Testis (tissue), 2 donors: ENCODE measurements at regions not wholly inside any gene's neighbourhood (a gene's known extent, or its start where the extent isn't known, plus 50 kb on each side); places are given as distances from the start of the nearest gene placed in this dataset.
A peak's percentile ranks its signal among the peaks of the same experiment; 100 is the strongest.

Experiments
- DNase-seq: peaks from one replicate; pipeline ENCODE4 v3.0.0-alpha.2; 2019
- H3K27ac ChIP-seq, 2 donors: fragments of 200-600 bp; sonication (generic); one replicate each; pipeline ENCODE4 v1.5.1; 2019
- H3K27me3 ChIP-seq: fragments of 200-600 bp; sonication (generic); one replicate; pipeline ENCODE4 v1.5.1; 2019
- H3K36me3 ChIP-seq: fragments of 200-600 bp; sonication (generic); one replicate; pipeline ENCODE4 v1.5.1; 2017; ENCODE audit warnings: low read depth; ENCODE audit errors: missing control alignments
- H3K4me1 ChIP-seq: fragments of 200-600 bp; sonication (generic); one replicate; pipeline ENCODE4 v1.5.1; 2019
- H3K4me3 ChIP-seq, 2 donors: fragments of 200-600 bp; sonication (generic); one replicate each; pipeline ENCODE4 v1.5.1; 2017 to 2019
- H3K9me3 ChIP-seq: fragments of 200-600 bp; sonication (generic); one replicate; pipeline ENCODE4 v1.5.1; 2017
- POLR2A ChIP-seq: fragments of 450-650 bp; IDR thresholded peaks from one replicate; pipeline ENCODE4 v1.6.1; 2017; ENCODE audit warnings: antibody characterized with exemption, mild to moderate bottlenecking, moderate library complexity
- WGBS, 2 donors: methylation state at CpG; one replicate each; pipeline ENCODE4 v1.1.5; 2018; 5-methylcytosine and 5-hydroxymethylcytosine counted together
- intact Hi-C: fragments of 100-400 bp; cut with DNase I; formaldehyde crosslinking; loops from one replicate; pipeline ENCODE4 v1.15.1; 2023; ENCODE audit warnings: low total_unique reads
- TF ChIP-seq, protein P1 (sequence below), 3 experiments: fragments of 450-650 bp in 2 of 3; fragments of 200-600 bp in 1 of 3; sonication (generic) in 1 of 3; IDR thresholded peaks; one replicate each; pipeline ENCODE4 v1.5.1; 2016 to 2019; ENCODE audit warnings: antibody characterized with exemption in 3 of 3, mild to moderate bottlenecking in 2 of 3, moderate library complexity in 1 of 3

DNA sequence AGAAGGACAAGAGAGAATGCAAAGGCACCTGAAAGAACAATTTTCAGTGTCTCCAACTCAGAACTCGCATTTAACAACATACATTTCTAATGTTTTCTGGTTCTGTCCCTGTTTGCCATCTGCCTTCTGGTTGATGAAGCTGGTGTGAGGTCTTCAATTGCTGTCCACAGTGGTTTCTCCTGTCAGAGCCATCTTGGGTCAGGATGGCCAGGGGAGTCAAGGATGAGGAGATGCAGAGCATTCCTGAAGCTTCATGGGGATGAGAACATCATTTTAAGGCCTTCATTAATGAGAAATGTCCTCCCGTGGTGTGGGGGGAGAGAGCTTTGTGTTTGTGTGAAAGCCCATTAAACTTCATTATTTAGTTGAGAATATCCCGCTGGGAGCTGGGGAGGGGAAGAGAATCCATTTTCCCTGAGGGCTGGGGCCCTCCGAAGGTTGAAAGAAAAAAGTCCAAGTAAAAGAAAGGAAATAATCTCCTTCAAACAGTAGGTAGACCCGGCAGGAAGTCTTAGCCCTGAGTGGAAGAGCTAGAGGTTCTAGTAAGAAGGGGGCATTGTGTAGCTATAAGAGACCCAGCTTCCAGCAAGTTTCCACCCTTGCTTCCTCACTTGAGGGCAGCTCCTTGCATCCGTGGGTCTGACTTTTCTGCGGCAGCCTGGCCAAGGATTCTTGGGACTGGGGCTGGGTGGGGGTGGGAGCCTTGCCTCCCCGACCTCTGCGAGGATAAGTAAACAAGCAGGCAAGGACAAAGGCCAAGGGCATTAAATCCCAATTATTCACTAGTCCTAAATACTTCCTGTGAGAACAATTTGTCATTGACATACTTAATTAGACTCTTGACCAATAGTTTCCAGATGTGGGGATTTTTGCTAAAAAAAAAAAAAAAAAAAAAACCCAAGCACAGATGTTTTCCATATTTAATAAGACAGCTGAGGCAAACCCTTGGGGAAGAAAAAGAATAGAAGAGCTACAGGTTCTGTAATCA is 119.2 kb downstream of the MSX2 start:
- WGBS, 2 donors = 50 to 57% methylated on average over 9 of the region's 9 CpGs
- Histone ChIP-seq H3K4me1 (no peaks in the 10 kb centered on the region), H3K36me3 (no peaks in the 10 kb centered on the region), H3K4me3 (no peak overlapping the region), H3K27ac (no peak overlapping the region), H3K27me3 (no peaks in the 10 kb centered on the region), H3K9me3 (no peaks in the 10 kb centered on the region)
- intact Hi-C loops = no loop called here
- TF ChIP-seq POLR2A = no peak
- TF ChIP-seq, protein P1, sequence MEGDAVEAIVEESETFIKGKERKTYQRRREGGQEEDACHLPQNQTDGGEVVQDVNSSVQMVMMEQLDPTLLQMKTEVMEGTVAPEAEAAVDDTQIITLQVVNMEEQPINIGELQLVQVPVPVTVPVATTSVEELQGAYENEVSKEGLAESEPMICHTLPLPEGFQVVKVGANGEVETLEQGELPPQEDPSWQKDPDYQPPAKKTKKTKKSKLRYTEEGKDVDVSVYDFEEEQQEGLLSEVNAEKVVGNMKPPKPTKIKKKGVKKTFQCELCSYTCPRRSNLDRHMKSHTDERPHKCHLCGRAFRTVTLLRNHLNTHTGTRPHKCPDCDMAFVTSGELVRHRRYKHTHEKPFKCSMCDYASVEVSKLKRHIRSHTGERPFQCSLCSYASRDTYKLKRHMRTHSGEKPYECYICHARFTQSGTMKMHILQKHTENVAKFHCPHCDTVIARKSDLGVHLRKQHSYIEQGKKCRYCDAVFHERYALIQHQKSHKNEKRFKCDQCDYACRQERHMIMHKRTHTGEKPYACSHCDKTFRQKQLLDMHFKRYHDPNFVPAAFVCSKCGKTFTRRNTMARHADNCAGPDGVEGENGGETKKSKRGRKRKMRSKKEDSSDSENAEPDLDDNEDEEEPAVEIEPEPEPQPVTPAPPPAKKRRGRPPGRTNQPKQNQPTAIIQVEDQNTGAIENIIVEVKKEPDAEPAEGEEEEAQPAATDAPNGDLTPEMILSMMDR (IDR thresholded peaks at IDR 0.05) = no peak
- peak; percentile 26 for DNase-seq

DNA sequence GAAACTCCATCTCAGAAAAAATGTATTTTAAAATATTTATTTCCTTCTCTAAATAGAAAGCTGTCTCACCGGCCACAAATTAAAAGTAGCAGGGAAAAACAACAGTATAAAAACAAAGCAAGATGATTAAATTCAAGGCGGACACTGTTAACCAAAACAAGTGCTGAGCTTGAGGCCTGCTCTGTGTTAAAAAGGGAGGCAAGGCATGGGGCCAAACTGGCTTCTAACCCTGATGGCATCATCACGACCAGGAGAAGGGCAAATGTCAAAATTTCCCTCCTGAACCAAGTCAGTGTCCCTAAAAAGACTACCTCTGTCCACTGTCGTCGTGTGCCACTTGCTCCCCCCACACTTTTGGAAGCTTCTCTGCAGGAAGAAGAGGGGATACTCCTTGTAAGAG is 116.1 kb downstream of the MSX2 start:
- Histone ChIP-seq H3K27me3 (no peaks in the 10 kb centered on the region), H3K36me3 (no peaks in the 10 kb centered on the region), H3K4me3 (no peak overlapping the region), H3K4me1 (no peaks in the 10 kb centered on the region), H3K27ac (no peak overlapping the region), H3K9me3 (no peaks in the 10 kb centered on the region)
- intact Hi-C loops = no loop called here
- no peak for DNase-seq
- WGBS, 2 donors = 70 to 84% methylated on average over 5 of the region's 5 CpGs
- TF ChIP-seq, protein P1 (IDR thresholded peaks at IDR 0.05) = no peak
- TF ChIP-seq POLR2A = no peak

GRCh38 chr5:174839196-174839595 is 114.8 kb downstream of the MSX2 start:
- Histone ChIP-seq H3K27me3 (no peaks in the 10 kb centered on the region), H3K27ac (no peak overlapping the region), H3K4me1 (no peaks in the 10 kb centered on the region), H3K9me3 (no peaks in the 10 kb centered on the region), H3K4me3 (no peak overlapping the region), H3K36me3 (no peaks in the 10 kb centered on the region)
- WGBS, 2 donors = 100% methylated on average over 1 of the region's 1 CpG
- DNase-seq = no peak
- intact Hi-C loops = no loop called here
- TF ChIP-seq POLR2A = no peak
- TF ChIP-seq, protein P1 (IDR thresholded peaks at IDR 0.05) = no peak

- Histone ChIP-seq H3K9me3 (no peaks in the 10 kb centered on the region), H3K4me1 (no peaks in the 10 kb centered on the region), H3K36me3 (no peaks in the 10 kb centered on the region), H3K27me3 (no peaks in the 10 kb centered on the region), H3K4me3 (no peak overlapping the region), H3K27ac (no peak overlapping the region)
- 59 to 60% methylated on average over 8 of the region's 8 CpGs for WGBS, 2 donors
- TF ChIP-seq POLR2A = no peak
- TF ChIP-seq, protein P1 (IDR thresholded peaks at IDR 0.05) = no peak
- DNase-seq = no peak
- intact Hi-C loops = no loop called here
These were observed 113.8 kb downstream of the MSX2 start for GRCh38 chr5:174837919-174838902.
